Endometrial microvascular endothelial cells (primary cell): ENCODE measurements at regions not wholly inside any gene's neighbourhood (a gene's known extent, or its start where the extent isn't known, plus 50 kb on each side); places are given as distances from the start of the nearest gene placed in this dataset.
"Not testable (repeated sequence)": the region's sequence is repeated elsewhere in the genome, so short reads cannot be mapped to it uniquely, and the experiment has no call there.

Source experiments
- in situ Hi-C: cut with HindIII; loops from 2 replicates; pipeline ENCODE4 v1.10.0; 2017; ENCODE audit warnings: low sequenced_read_pairs, low pct_unique_long_range_greater_than_20kb; ENCODE audit errors: inconsistent ontology term

DNA sequence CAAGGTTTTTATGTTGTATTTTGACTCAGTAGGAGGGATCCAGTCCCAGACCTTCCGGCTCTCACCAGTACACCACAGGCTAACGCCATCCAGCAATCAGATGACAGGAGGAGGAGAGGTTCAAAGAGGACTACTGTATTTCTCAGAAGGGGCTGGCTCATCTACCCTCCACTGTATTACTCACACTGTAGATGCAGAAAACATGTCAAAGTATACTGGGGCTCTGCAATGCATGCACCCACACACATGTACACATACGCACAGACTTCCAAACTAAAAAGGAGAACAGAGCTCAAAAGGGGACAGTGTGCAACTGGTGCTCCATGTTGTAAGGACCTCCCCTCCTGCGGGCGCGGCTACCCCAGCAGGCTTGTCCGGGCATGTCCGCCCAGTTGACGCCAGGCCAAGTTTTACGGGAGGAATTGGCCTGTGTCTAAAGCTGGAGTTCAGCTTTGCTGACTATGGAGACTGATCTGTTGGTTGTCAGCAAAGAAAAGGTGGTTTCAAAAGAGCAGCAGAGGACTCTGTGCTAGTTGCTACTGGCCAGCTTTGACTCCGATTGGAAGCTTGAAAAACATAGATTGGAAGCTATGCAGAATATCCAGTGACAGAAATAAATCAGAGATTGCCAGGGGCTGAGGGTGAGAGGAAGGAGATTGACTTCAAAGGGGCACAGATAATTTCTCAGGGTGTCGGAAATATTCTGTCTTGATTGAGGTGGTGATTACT, 314.2 kb downstream of the DLEU7 start:
- in situ Hi-C loops, result no loop called here

DNA sequence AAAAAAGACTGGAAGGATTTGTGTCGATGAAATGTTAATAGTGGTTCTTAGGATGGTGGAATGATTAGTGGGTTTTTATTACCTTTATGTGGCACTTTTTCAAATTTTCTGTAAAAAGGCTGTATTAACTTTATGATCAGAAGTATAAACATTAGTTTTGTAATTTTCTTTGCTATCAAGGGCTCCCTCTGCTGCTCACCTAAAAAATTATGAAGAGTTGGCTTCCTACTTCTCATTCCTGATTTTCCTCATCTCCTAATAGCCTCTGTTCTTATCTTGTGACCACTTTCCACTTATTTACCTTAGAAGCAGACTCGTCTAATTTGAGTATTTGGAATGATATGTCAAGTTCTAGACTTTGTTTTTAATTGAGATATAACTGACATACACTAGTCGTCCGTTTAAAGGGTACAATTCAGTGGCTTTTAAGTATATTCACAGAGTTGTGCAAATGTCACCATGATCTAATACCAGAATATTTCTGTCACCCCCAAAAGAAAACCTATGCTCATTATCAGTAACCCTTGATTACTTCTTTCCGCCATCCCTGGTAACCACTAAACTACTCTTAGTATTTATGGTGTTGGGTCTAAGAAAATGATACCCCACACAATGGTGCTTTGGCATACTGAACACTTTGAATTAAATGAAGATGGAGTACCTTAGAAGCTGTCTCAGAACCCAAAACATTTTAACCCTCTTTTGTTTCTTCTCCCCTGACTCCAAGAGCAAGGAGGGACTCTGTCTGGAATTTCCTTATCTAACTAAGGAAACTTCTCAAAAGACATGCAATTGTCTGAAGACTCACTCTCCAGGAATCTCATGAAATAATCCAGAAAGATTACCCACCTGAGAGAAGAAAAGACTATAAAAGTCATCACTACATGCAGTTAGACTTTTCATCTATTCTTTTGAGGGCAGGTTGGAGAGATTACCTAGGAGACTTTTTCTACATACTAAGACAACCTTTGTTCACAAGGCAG, 311.3 kb downstream of the DLEU7 start:
- in situ Hi-C loops, result no loop called here

DNA sequence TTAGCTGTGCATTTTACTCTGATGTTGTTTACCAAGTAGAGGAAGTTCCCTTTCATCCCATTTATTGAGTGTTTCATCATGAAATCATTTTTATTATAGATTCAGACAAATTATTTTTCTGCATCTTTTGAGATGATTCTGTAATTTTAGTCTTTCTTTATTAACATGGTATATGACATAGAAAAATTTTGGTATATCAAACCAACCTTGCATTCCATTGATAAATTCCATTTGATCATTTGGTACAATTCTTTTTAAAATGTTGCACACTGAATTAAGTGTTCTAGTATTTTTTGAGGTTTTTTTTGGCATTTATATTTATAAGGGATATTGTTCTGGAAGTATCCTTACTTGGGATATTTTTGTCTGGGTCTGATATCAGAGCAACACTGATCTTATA, 308.4 kb downstream of the DLEU7 start:
- in situ Hi-C loops, result no loop called here

DNA sequence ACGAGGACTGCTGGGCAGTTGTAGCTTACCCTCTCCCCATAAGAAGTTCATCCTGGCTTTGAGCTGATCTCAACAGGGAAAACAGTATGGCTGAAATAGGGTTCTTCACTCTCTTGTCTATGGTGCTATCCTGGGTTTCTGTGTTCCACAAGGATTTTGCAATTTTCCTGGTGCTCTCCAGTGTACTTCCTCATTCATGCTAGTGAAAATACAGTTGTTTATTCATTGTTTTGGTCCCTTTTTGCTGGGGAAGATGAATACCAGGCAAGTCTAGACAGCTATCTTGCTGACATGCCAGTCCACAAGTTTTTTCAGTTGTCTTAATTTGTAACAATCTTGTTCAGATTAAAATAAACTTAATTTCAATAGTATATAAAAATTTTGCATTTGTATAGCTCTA, 306.5 kb downstream of the DLEU7 start:
- in situ Hi-C loops, result no loop called here

DNA sequence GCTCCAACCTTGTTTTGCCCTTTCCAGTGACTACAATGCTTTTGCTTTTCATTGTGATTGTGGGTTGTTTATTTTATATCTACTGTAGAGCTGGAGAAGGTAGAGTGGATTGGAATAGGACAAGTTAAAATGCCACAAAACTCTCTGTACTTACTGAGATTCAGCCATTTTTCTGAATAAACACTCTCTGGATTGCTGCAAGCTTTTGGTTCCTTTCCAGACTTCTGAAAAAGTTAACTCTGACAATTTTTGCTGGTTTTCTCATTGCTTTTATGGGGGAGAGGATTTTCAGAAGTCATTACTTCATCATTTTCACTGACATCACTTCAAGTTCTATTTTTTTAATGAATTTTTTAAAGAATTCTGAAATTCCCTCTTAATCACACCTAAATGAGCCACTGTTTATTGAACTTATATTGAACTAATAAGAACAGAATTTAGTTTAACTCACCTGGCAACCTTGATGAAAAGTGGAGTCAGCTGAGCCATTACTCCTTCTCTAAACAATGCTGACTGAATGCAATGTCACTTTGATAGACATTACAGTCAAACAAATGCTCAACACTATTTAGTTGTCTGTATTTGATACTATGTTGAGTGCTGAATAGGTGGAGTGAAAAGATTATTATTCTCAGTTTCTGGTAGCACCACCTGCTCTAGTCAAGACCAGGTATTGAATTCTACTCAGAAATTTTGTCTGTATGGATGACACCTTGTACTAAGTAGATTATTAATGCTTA, 303.5 kb downstream of the DLEU7 start:
- in situ Hi-C loops, result no loop called here

DNA sequence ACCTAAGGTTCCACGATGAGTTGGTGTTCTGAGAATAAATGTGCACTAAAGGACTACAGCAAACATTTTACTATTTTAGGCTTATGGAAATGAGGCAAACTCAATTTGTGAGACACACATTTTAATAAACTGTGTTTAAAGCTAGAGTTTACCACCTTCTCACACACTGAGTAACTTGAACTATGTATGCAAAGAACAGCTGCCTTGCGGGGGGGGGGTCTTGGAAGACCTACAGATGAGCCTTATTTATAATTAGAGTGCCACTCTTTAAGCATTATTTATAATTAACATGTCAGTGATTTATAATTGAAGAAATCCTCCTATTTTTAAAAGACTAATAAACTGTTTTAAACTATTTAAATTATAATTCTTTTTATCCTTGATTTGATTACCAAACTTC, 300.4 kb downstream of the DLEU7 start:
- in situ Hi-C loops, result no loop called here

DNA sequence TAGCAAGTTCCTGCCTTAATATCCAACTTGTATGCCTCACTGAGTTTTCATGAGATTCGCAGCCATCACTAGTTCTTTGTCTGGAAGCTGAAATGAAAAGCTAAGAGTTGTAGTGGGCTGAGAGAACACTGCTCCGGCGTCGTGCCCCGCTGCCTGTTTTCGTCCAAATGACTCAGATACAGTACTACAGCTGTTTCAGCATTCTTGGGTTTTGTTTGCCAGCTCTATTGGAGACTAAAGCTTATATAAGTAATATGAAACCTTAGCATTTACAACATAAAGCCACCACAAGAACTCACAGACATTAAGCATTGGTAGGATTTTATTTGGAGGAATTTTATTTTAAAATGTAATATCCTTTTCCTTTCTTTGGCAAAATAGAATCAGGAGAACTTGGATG, 299.7 kb downstream of the DLEU7 start:
- in situ Hi-C loops, result no loop called here

DNA sequence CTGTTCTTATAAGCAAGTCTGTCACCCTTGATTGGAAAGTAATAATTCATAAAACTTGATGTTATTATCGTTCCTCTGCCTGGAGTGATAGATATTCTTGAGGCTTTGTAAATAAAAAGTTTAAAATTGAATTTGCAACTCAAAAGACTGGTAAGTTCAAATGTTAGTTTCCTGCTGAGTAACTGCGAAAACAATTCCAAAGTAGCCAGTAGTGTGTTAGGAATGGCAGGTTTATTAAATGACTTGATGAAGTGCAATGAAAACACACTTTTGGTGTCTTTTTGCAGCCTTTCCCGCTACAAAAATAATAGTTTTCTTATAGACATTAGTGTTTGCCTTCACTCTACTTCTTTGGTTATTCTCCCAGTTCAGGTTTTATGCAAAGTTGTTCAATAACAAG, 299.3 kb downstream of the DLEU7 start:
- in situ Hi-C loops, result no loop called here

DNA sequence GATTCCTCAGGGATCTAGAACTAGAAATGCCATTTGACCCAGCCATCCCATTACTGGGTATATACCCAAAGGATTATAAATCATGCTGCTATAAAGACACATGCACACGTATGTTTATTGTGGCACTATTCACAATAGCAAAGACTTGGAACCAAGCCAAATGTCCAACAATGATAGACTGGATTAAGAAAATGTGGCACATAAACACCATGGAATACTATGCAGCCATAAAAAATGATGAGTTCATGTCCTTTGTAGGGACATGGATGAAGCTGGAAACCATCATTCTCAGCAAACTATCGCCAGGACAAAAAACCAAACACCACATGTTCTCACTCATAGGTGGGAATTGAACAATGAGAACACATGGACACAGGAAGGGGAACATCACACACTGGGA, 296.3 kb downstream of the DLEU7 start:
- in situ Hi-C loops, result not testable (repeated sequence)

DNA sequence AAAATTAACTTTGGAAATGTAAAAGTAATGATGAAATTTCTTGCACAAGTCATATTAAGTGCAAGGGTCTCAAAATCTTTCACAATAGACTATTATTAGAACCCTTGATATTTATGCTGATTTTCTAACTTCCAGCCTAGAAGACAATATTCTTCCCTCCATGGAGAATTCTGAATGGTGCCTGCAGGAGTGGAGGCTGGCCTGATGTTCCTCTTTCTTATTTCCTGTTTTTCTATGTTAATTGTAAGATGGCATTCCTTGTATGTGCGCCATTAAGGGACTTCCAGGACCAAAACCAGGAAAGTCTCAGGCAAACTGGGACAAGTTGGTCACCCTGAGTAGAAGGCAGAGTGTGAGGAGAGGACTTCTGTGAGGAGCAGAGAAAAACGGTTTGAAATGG, 294.9 kb downstream of the DLEU7 start:
- in situ Hi-C loops, result no loop called here

DNA sequence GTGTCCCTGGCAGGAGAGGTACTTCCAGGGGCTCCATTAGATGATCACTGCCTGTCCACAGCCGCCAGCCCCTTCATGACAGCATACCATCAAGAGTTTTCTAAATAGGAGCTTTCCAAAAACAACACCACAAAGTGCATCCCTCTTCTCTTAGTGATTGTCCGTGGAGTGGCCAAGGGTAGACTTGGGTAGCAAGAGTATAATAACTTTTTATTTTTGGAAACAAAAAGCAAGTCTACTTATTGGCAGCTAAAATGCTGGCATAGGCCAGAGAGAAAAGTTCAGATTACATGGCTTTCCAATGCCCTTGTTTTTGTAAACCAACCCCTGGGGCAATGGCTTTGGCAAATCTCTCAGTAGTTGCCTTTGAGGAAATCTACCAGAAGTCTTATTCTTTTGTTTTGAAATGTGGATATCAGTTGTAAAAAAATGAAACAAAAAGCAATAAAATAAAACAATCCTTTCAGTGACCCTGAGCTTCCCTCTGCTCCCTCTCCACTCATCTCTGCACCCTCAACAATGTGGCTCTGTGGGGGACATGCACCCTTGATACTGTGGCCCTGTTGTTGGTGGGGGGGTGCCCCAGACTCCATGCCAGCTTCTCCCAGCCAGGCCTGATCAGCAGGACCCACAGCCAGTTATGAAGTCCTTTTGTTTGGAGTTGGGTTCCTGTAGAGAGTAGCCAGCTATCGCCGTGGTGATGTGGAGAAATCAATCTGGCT, 294.1 kb downstream of the DLEU7 start:
- in situ Hi-C loops, result no loop called here

DNA sequence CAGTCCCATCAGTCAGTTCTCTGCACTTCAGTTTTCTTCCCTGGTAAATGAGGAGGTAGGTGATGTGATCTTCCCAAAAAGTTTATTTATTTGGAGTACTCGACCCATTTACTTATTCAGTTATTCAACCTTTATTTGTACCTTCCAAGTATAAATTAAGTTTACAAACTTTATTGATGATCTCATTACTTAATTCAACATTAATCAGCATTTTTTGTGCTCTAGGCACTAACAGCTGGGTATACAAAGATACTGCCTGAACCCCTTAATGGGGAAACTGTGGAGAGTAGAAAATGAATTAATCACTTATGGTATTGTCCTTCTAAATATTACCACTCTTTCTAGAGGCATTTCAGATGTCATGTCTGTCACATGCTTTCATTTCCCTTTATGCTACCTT, 293.3 kb downstream of the DLEU7 start:
- in situ Hi-C loops, result no loop called here

DNA sequence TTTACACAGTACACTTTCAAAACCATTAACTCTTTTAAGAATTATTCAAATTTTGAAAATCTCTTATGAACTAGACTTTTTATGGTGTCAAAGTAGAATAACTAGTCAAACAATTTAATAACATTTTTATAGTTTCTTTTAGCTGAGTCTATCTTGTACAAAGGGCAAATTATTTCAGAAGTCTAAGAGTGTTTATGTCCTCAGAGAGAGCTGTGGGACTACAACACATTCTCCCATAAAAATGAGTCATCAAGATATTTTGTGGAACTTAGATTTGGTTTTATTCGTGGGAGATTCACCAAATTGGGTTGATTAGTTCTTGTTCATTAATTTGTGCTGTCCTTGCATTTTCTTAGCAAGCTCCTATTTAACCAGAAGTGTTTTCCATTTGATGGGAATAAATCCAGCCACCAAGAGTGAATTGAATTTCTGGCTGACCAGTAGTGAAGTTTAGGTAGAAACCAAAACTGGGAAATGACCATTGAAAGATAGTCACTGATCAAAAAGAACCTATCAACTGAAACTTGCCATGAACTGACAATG, 291.0 kb downstream of the DLEU7 start:
- in situ Hi-C loops, result no loop called here

DNA sequence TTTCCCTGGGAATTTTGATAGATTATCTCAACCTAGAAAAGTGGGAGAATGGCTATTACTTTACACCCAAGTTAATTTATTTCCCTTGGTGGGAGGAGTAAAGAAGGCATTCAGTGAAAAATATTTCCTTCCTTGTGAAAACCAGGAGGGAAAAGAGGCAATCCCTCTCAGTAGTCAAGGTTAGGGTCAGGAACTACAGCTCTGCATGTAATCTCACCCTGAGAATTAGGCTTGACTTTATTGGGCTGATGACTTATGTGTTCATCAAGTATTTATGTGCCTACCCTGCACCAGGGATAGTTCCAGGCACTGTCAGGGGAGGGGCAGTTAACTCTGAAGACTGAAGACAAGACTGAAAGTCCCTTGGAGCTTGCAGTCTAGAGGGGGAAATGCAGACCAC, 281.8 kb downstream of the DLEU7 start:
- in situ Hi-C loops, result no loop called here

DNA sequence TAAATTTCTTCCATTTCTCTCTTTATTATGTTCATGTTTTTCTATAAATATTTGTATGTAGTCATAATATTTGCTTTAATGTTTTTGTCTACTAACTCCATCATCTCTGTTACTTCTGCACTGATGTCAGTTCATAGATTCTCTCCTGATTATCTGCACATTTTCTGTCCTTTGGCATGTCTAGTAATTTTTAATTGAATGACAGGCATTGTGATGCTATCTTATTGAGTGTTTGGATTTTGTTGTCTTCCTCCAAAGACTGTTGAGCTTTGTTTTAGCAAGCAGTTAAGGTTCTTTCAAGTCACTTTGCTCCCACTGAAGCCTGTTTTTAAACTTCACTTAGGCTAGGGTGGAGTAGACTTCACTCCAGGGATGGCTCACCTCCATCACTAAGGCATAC, 276.8 kb downstream of the DLEU7 start:
- in situ Hi-C loops, result no loop called here

DNA sequence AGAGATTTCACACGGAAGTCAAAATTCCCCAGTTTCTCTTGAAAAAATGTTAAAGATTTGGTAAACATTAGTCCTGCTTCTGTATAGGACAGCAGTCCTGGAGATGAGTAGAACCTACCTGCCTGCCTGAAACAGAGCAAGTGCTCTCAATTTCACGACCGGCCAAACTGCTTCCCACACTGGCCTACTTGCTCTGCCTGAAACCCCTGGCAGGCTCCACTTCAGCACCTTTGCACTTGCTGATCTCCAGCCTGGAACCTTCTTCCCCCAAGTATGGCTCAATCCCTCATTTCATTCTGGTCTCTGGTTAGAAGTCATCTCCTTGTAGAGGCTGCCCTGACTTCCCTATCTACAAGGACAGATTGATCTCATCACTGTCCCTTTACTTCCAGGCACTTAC, 271.4 kb downstream of the DLEU7 start:
- in situ Hi-C loops, result no loop called here

DNA sequence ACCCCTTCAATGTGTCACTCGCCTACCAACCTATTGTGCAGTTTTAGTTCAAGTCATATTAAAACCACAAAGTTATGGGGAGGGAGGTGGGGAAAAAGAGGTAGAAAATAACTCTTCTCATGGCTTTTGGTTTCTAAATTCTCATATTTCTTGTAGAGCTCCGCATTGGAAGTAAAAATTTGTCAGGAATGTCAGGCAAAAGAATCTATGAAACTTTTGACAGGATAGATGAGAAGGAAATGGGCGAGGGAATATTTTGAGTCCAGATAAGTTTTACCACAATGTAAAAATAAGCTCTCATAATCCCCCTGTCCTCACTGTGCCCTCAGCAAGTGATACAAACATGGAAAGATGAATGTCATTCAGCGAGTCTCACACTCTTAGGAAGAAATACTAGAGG, 270.4 kb downstream of the DLEU7 start:
- in situ Hi-C loops, result no loop called here

DNA sequence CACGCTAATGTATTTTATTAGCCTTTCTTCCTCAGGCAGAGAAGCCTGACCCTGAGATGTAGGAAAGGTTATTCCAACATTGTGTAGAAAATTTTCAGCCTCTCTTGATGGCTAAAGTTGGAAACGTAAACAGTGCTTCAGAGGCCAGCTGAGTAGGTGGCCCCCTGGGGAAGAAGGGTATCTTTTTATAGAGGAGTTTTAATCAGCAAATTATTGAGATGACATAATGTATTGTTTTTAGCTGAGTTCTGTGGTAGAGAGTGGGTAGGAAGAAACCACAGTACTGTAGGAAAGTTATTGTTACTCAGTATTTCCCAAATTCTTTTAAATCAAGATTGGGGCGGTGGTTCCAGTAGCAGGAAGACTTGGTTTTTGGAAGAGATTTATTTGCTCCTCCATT, 268.8 kb downstream of the DLEU7 start:
- in situ Hi-C loops, result no loop called here

DNA sequence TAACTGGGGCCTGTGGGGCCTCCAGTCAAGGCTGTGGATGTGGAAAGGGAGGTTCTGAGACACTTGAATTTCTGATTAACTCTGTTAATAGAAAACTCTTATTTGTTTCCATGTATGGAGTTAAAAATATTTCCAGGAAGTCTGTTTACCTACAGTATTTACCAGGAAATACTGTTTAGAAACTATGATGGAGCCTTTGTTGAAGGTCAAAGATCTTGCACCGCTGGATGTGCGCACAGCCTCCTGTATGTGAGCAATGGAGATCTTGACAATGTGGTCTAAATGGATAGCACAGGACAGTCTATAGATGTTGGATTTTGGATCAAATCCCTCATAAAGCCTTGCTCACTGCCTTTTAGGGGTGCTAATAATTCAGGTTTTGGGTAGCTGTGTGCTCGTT, 268.4 kb downstream of the DLEU7 start:
- in situ Hi-C loops, result no loop called here
